ENCODE measurements at regions not wholly inside any gene's neighbourhood (a gene's known extent, or its start where the extent isn't known, plus 50 kb on each side); places are given as distances from the start of the nearest gene placed in this dataset.

DNA sequence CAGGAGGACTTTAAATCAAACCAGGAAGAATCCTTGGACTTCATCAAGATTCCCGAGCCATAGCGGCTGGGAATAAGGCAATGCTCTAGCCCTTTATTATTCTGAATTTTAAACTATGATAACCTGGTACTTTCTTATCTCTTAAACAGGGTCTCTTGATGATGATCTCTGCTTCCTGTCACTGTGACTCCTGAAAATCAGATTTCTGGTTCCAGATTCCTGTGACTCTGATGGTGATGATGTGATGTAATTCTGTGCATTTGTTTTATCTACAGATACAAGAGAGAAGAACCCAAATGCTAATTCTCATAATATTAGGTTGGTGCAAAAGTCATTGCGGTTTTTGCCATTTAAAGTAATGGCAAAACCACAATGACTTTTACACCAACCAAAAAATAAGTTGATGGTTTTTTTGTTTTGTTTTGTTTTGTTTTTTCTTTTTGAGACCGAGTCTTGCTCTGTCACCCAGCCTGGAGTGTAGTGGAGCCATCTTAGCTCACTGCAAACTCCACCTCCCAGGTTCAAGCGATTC lies 116.3 kb upstream of the CREB1 start:
- Mint-ChIP-seq H3K9me3 (ENCODE audit: unreplicated experiment) (peaks cover 2% of the 10 kb centered on the region), H3K4me1 (ENCODE audit: low read depth, unreplicated experiment) (peaks cover 26% of the 10 kb centered on the region), H3K27ac (ENCODE audit: unreplicated experiment) (no peak overlapping the region), H3K36me3 (ENCODE audit: low read depth, unreplicated experiment) (peaks cover 2% of the 10 kb centered on the region), H3K4me3 (ENCODE audit: unreplicated experiment) (no peak overlapping the region), H3K27me3 (ENCODE audit: low read depth, unreplicated experiment) (no peaks in the 10 kb centered on the region)
- Histone ChIP-seq H3K4me2 (ENCODE audit: low read length) (no peak overlapping the region), H3K79me2 (ENCODE audit: insufficient read depth, low read length) (no peaks in the 10 kb centered on the region), H3K4me3 (ENCODE audit: insufficient read depth, low read depth, low read length) (no peak overlapping the region), H4K20me1 (ENCODE audit: insufficient read depth, low read length) (no peaks in the 10 kb centered on the region), H3K9me3 (ENCODE audit: insufficient read depth, low read depth, low read length) (no peaks in the 10 kb centered on the region), H3K36me3 (ENCODE audit: insufficient read depth, low read length) (no peaks in the 10 kb centered on the region), H3K9ac (ENCODE audit: low read length) (no peak overlapping the region), H3K4me1 (ENCODE audit: insufficient read depth, low read length) (peaks cover 2% of the 10 kb centered on the region), H3K27ac (ENCODE audit: low read depth, low read length) (no peak overlapping the region), H3K27me3 (ENCODE audit: insufficient read depth, low read length) (peaks cover 2% of the 10 kb centered on the region), H2AFZ (ENCODE audit: low read depth, low read length) (no peak overlapping the region)
- DNase-seq (ENCODE audit: low read depth) (no peak), FAIRE-seq (no peak)
- no peak for TF ChIP-seq EZH2 (IDR thresholded peaks at IDR 0.05; ENCODE audit: insufficient read depth, low read length)
- TF ChIP-seq, protein P1, sequence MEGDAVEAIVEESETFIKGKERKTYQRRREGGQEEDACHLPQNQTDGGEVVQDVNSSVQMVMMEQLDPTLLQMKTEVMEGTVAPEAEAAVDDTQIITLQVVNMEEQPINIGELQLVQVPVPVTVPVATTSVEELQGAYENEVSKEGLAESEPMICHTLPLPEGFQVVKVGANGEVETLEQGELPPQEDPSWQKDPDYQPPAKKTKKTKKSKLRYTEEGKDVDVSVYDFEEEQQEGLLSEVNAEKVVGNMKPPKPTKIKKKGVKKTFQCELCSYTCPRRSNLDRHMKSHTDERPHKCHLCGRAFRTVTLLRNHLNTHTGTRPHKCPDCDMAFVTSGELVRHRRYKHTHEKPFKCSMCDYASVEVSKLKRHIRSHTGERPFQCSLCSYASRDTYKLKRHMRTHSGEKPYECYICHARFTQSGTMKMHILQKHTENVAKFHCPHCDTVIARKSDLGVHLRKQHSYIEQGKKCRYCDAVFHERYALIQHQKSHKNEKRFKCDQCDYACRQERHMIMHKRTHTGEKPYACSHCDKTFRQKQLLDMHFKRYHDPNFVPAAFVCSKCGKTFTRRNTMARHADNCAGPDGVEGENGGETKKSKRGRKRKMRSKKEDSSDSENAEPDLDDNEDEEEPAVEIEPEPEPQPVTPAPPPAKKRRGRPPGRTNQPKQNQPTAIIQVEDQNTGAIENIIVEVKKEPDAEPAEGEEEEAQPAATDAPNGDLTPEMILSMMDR (IDR thresholded peaks at IDR 0.05; ENCODE audit: insufficient read depth, low read depth, low read length), result no peak

DNA sequence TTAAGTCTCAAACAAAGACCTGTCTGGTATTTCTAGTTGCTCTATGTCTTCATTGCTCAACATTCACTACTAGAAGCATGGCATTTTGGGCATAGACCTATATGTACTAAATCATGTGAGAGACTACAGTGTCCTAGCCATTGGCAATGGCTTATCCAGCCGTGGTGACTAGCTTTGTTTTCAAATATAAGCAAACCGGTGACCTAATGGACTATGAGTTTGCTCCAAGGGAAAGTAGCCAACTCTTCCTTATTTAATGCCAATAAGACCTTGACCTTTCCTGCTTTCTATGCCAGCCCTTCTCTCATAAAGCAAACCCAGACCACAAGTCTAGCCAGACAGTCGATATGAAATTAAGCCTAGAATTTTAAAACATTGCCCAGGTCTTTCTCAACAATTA lies 113.7 kb upstream of the CREB1 start:
- DNase-seq (ENCODE audit: low read depth), result no peak
- Mint-ChIP-seq H3K36me3 (ENCODE audit: low read depth, unreplicated experiment) (no peaks in the 10 kb centered on the region), H3K4me1 (ENCODE audit: low read depth, unreplicated experiment) (peaks cover 14% of the 10 kb centered on the region), H3K27ac (ENCODE audit: unreplicated experiment) (no peak overlapping the region), H3K27me3 (ENCODE audit: low read depth, unreplicated experiment) (no peaks in the 10 kb centered on the region), H3K9me3 (ENCODE audit: unreplicated experiment) (peaks cover 2% of the 10 kb centered on the region), H3K4me3 (ENCODE audit: unreplicated experiment) (no peak overlapping the region)
- Histone ChIP-seq H3K27me3 (ENCODE audit: insufficient read depth, low read length) (peaks cover 6% of the 10 kb centered on the region), H3K4me3 (ENCODE audit: insufficient read depth, low read depth, low read length) (no peak overlapping the region), H3K4me2 (ENCODE audit: low read length) (no peak overlapping the region), H4K20me1 (ENCODE audit: insufficient read depth, low read length) (no peaks in the 10 kb centered on the region), H3K9ac (ENCODE audit: low read length) (no peak overlapping the region), H2AFZ (ENCODE audit: low read depth, low read length) (no peak overlapping the region), H3K27ac (ENCODE audit: low read depth, low read length) (no peak overlapping the region), H3K79me2 (ENCODE audit: insufficient read depth, low read length) (no peaks in the 10 kb centered on the region), H3K9me3 (ENCODE audit: insufficient read depth, low read depth, low read length) (no peaks in the 10 kb centered on the region), H3K36me3 (ENCODE audit: insufficient read depth, low read length) (no peaks in the 10 kb centered on the region), H3K4me1 (ENCODE audit: insufficient read depth, low read length) (no peaks in the 10 kb centered on the region)
- no peak for TF ChIP-seq EZH2 (IDR thresholded peaks at IDR 0.05; ENCODE audit: insufficient read depth, low read length)
- TF ChIP-seq, protein P1 (IDR thresholded peaks at IDR 0.05; ENCODE audit: insufficient read depth, low read depth, low read length), result no peak
- no peak for FAIRE-seq

DNA sequence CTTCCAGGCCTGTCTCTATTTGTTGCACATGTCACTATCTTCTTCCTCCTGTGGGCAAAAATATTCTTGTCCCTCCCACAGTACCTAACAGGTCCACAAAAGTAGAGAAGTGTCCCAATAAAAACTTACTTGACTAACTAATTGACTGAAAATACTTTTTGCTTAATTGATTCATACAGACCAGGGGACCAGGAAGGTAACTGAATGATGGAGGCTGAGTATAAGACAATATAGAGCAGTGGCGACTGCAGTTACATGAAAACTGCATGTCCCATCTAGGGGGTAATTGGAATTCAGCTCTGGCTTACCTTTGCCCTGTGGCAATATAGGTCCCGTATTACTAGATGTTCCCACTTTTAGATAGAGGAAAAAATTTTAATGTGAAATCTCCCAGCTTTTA lies 112.9 kb upstream of the CREB1 start:
- Mint-ChIP-seq H3K9me3 (ENCODE audit: unreplicated experiment) (peaks cover 2% of the 10 kb centered on the region), H3K4me1 (ENCODE audit: low read depth, unreplicated experiment) (peaks cover 17% of the 10 kb centered on the region), H3K27ac (ENCODE audit: unreplicated experiment) (no peak overlapping the region), H3K36me3 (ENCODE audit: low read depth, unreplicated experiment) (no peaks in the 10 kb centered on the region), H3K27me3 (ENCODE audit: low read depth, unreplicated experiment) (no peaks in the 10 kb centered on the region), H3K4me3 (ENCODE audit: unreplicated experiment) (no peak overlapping the region)
- Histone ChIP-seq H3K9ac (ENCODE audit: low read length) (no peak overlapping the region), H4K20me1 (ENCODE audit: insufficient read depth, low read length) (no peaks in the 10 kb centered on the region), H3K4me3 (ENCODE audit: insufficient read depth, low read depth, low read length) (no peak overlapping the region), H3K27me3 (ENCODE audit: insufficient read depth, low read length) (peaks cover 6% of the 10 kb centered on the region), H3K36me3 (ENCODE audit: insufficient read depth, low read length) (no peaks in the 10 kb centered on the region), H3K79me2 (ENCODE audit: insufficient read depth, low read length) (no peaks in the 10 kb centered on the region), H3K9me3 (ENCODE audit: insufficient read depth, low read depth, low read length) (no peaks in the 10 kb centered on the region), H3K4me1 (ENCODE audit: insufficient read depth, low read length) (no peaks in the 10 kb centered on the region), H2AFZ (ENCODE audit: low read depth, low read length) (no peak overlapping the region), H3K27ac (ENCODE audit: low read depth, low read length) (no peak overlapping the region), H3K4me2 (ENCODE audit: low read length) (no peak overlapping the region)
- FAIRE-seq (no peak), DNase-seq (ENCODE audit: low read depth) (no peak)
- TF ChIP-seq, protein P1 (IDR thresholded peaks at IDR 0.05; ENCODE audit: insufficient read depth, low read depth, low read length), result no peak
- TF ChIP-seq EZH2 (IDR thresholded peaks at IDR 0.05; ENCODE audit: insufficient read depth, low read length), result no peak
